Upper lobe of left lung (tissue), 6 donors: ENCODE measurements at regions not wholly inside any gene's neighbourhood (a gene's known extent, or its start where the extent isn't known, plus 50 kb on each side); places are given as distances from the start of the nearest gene placed in this dataset.

ENCODE experiments used
- ATAC-seq, 2 donors: fragments of 200-7000 bp; cut with Tn5 transposase; one replicate each; pipeline ENCODE4 v1.9.1; 2022; ENCODE audit warnings: mild to moderate bottlenecking in 2 of 2, moderate library complexity in 2 of 2; ENCODE audit not compliant: low FRiP score in 2 of 2
- DNase-seq, 2 donors: peaks; one replicate each; pipeline ENCODE4 v3.0.0-alpha.2; 2019 to 2020
- H3K27ac ChIP-seq, 4 donors: fragments of 200-600 bp; sonication (generic); one replicate each; pipeline ENCODE4 v1.5.1; 2016 to 2019
- H3K27me3 ChIP-seq, 4 donors: fragments of 200-600 bp; sonication (generic); one replicate each; pipeline ENCODE4 v1.5.1; 2017 to 2019
- H3K36me3 ChIP-seq, 4 donors: fragments of 200-600 bp; sonication (generic); one replicate each; pipeline ENCODE4 v1.5.1; 2016 to 2019
- H3K4me1 ChIP-seq, 4 donors: fragments of 200-600 bp; sonication (generic); one replicate each; pipeline ENCODE4 v1.5.1; 2018 to 2019
- H3K4me3 ChIP-seq, 4 donors: fragments of 200-600 bp; sonication (generic); one replicate each; pipeline ENCODE4 v1.5.1; 2017 to 2019; ENCODE audit warnings: mild to moderate bottlenecking in 2 of 4, moderate library complexity in 1 of 4
- H3K9me3 ChIP-seq, 4 donors: fragments of 200-600 bp; sonication (generic); one replicate each; pipeline ENCODE4 v1.5.1; 2018 to 2019
- CTCF ChIP-seq, 6 experiments: fragments of 450-650 bp in 4 of 6; fragments of 200-600 bp in 2 of 6; sonication (generic) in 2 of 6; IDR thresholded peaks; one replicate each; pipeline ENCODE4 v1.5.1; 2016 to 2019; ENCODE audit warnings: antibody characterized with exemption in 6 of 6
- EP300 ChIP-seq, 4 donors: sonication (generic); formaldehyde crosslinking; IDR thresholded peaks; one replicate each; pipeline ENCODE4 v1.5.1; 2017; ENCODE audit warnings: antibody characterized with exemption in 4 of 4, control low read depth in 2 of 4
- POLR2A ChIP-seq, 4 donors: fragments of 450-650 bp; IDR thresholded peaks; one replicate each; pipeline ENCODE4 v1.5.1; 2016 to 2017; ENCODE audit warnings: antibody characterized with exemption in 4 of 4, mild to moderate bottlenecking in 2 of 4
- POLR2AphosphoS5 ChIP-seq, 2 donors: sonication (generic); formaldehyde crosslinking; IDR thresholded peaks; one replicate each; pipeline ENCODE4 v1.5.1; 2017; ENCODE audit warnings: antibody characterized with exemption in 2 of 2
- WGBS, 2 donors: methylation state at CpG; one replicate each; pipeline ENCODE4 v1.1.5; 2017 to 2018; 5-methylcytosine and 5-hydroxymethylcytosine counted together
- donor health status: DM: no; HTN: no; CAD: no; lungs with moderate emphysema.
- donor health status: DM: no; HTN: yes; CAD: no; lungs with severe emphysema.

DNA sequence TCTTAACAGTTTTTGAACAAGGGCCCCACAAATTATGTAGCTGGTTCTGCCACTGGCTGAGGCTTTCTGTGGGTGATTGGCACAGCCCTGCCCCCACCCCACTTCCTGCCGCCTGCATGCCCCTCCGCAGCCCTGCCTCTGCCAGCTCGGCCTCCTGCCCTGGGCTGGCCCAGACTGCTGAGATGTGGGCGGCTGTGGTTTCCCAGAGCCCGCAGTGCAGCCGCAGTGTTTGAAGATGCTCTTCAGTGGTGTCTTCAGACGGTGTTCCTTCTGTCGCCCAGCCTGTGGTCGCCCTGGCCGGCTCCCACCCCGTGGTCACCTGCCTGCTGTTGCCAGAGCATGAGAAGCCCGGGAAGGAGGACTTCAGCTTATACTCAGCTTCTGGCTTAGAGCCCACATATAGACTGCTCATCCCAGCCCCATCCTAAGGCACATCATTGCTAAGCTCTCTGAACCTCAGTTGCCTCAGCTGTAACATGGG lies 154.3 kb downstream of the VEGFA start:
- peaks cover 6 to 17% (median 14%) of the 10 kb centered on the region in 4 donors for H3K4me1 ChIP-seq
- no peaks in the 10 kb centered on the region for H3K27me3 ChIP-seq
- WGBS, 2 donors = 54 to 59% methylated on average over 12 of the region's 12 CpGs
- no peak overlapping the region for H3K4me3 ChIP-seq
- ATAC-seq (peak in 1 of 2 donors; percentile 40), DNase-seq (peak in 1 of 2 donors; percentile 82)
- no peak for TF ChIP-seq POLR2A (IDR thresholded peaks at IDR 0.05)
- TF ChIP-seq EP300 (IDR thresholded peaks at IDR 0.05) = no peak
- no peak for TF ChIP-seq POLR2AphosphoS5 (IDR thresholded peaks at IDR 0.05)
- TF ChIP-seq CTCF (IDR thresholded peaks at IDR 0.05) = no peak
- H3K9me3 ChIP-seq = no peaks in the 10 kb centered on the region
- no peaks in the 10 kb centered on the region for H3K36me3 ChIP-seq
- no peak overlapping the region for H3K27ac ChIP-seq

GRCh38 chr6:43923376-43924221 lies 153.6 kb downstream of the VEGFA start:
- TF ChIP-seq EP300 (IDR thresholded peaks at IDR 0.05) (no peak), POLR2A (IDR thresholded peaks at IDR 0.05) (no peak), CTCF (IDR thresholded peaks at IDR 0.05) (no peak), POLR2AphosphoS5 (IDR thresholded peaks at IDR 0.05) (no peak)
- ATAC-seq (no peak), DNase-seq (no peak)
- Histone ChIP-seq H3K27ac (no peak overlapping the region), H3K36me3 (no peaks in the 10 kb centered on the region), H3K27me3 (no peaks in the 10 kb centered on the region), H3K4me3 (no peak overlapping the region), H3K9me3 (no peaks in the 10 kb centered on the region), H3K4me1 (peaks cover 6 to 17% (median 14%) of the 10 kb centered on the region in 4 donors)
- WGBS, 2 donors = 74 to 81% methylated on average over 5 to 15 of the region's 15 CpGs

GRCh38 chr6:43922426-43923375 lies 152.7 kb downstream of the VEGFA start:
- H3K27me3 ChIP-seq = no peaks in the 10 kb centered on the region
- WGBS, 2 donors = 77 to 89% methylated on average over 9 to 17 of the region's 17 CpGs
- peak in 1 of 2 donors; percentile 57 for DNase-seq
- H3K9me3 ChIP-seq = no peaks in the 10 kb centered on the region
- no peak for TF ChIP-seq EP300 (IDR thresholded peaks at IDR 0.05)
- TF ChIP-seq POLR2AphosphoS5 (IDR thresholded peaks at IDR 0.05) = no peak
- TF ChIP-seq POLR2A (IDR thresholded peaks at IDR 0.05) = no peak
- TF ChIP-seq CTCF (IDR thresholded peaks at IDR 0.05) = no peak
- no peaks in the 10 kb centered on the region for H3K36me3 ChIP-seq
- no peak overlapping the region for H3K27ac ChIP-seq
- H3K4me1 ChIP-seq = peaks cover 3 to 16% (median 10%) of the 10 kb centered on the region in 4 donors
- peak in 1 of 2 donors; percentile 1 for ATAC-seq
- no peak overlapping the region for H3K4me3 ChIP-seq

DNA sequence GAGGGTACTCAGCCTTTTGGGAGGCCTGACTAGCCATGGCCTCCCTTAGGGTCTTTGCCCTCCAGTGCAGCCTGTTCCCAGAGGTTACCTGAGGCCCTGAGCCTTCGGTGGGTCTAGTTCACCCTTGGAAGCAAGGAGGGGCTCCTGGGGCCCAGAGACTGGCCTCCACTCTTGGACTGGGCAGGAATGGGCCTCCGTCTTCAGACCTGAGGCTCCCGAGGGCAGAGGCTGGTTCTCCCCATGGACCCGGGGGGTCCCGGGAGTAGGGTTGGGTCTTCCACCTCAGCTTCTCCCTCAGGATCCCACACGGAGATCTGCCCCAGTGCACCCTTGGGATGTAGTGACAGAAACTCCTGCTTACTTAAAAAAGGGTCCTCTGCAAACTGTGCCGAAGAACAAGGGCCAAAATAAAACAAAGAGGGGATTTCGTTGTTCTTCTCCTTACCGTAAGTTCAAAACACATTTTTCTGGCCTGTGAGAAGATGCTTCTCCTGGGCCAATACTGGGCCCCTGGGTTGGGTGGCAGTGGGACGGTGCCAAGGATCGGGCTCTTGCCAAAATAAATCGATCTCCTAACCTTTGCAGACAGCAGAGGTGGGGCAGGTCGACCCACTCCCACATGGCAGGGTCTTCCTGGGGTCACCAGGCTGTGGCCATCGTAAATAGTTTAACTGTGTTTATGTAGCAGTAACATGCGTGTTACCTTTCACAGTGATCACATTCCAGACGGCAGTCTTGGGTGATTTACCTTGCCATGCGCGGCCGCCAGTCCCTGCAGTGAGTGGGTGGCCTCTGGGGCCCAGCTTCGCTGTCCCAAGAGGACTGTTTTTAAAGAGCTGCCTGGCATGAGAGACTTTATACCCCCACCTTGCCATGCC lies 151.8 kb downstream of the VEGFA start:
- Histone ChIP-seq H3K4me1 (peaks cover 4 to 19% (median 12%) of the 10 kb centered on the region in 4 donors), H3K27ac (no peak overlapping the region), H3K9me3 (no peaks in the 10 kb centered on the region), H3K36me3 (no peaks in the 10 kb centered on the region), H3K27me3 (no peaks in the 10 kb centered on the region), H3K4me3 (no peak overlapping the region)
- no peak for ATAC-seq
- DNase-seq = no peak
- WGBS, 2 donors = 87 to 93% methylated on average over 12 to 20 of the region's 20 CpGs
- TF ChIP-seq POLR2AphosphoS5 (IDR thresholded peaks at IDR 0.05) (no peak), CTCF (IDR thresholded peaks at IDR 0.05) (no peak), EP300 (IDR thresholded peaks at IDR 0.05) (no peak), POLR2A (IDR thresholded peaks at IDR 0.05) (no peak)
